GM23338 (cell line): ENCODE measurements at regions not wholly inside any gene's neighbourhood (a gene's known extent, or its start where the extent isn't known, plus 50 kb on each side); places are given as distances from the start of the nearest gene placed in this dataset.

ENCODE experiments used
- EZH2 ChIP-seq: fragments of 200-600 bp; sonication (generic); IDR thresholded peaks from one replicate; pipeline ENCODE4 v1.8.0; 2017; ENCODE audit warnings: antibody characterized with exemption, mild to moderate bottlenecking, low read depth; ENCODE audit not compliant: unreplicated experiment
- JUNB ChIP-seq: IDR thresholded peaks from one replicate; pipeline ENCODE4 v1.6.1; 2016; ENCODE audit warnings: antibody characterized with exemption; ENCODE audit not compliant: unreplicated experiment
- POLR2AphosphoS5 ChIP-seq: IDR thresholded peaks from 2 replicates; pipeline ENCODE4 v1.6.1; 2016; ENCODE audit warnings: antibody characterized with exemption, low read depth
- REST ChIP-seq: IDR thresholded peaks from one replicate; pipeline ENCODE4 v1.6.1; 2018; ENCODE audit warnings: antibody characterized with exemption; ENCODE audit not compliant: unreplicated experiment
- ZNF331 ChIP-seq: fragments of 250-450 bp; sonication (Bioruptor Pico); IDR thresholded peaks from 2 replicates; pipeline ENCODE4 v1.5.0; 2020; ENCODE audit warnings: low read depth, mild to moderate bottlenecking, moderate library complexity
- ZNF462 ChIP-seq: fragments of 250-450 bp; sonication (Bioruptor Pico); IDR thresholded peaks from 2 replicates; pipeline ENCODE4 v1.5.0; 2020; ENCODE audit warnings: mild to moderate bottlenecking, moderate library complexity
- TF ChIP-seq, protein P1 (sequence below), 2 experiments: fragments of 200-600 bp in 1 of 2; sonication (generic) in 1 of 2; conservative IDR thresholded peaks; 2 replicates each; pipeline versions ENCODE4 v1.5.1 to v1.6.1; 2016 to 2017; ENCODE audit warnings: antibody characterized with exemption in 2 of 2, low read depth in 2 of 2, mild to moderate bottlenecking in 2 of 2, moderate library complexity in 1 of 2

GRCh38 chr12:12011880-12012260 lies 58.9 kb upstream of the BCL2L14 start:
- no peak for TF ChIP-seq POLR2AphosphoS5
- TF ChIP-seq, protein P1, sequence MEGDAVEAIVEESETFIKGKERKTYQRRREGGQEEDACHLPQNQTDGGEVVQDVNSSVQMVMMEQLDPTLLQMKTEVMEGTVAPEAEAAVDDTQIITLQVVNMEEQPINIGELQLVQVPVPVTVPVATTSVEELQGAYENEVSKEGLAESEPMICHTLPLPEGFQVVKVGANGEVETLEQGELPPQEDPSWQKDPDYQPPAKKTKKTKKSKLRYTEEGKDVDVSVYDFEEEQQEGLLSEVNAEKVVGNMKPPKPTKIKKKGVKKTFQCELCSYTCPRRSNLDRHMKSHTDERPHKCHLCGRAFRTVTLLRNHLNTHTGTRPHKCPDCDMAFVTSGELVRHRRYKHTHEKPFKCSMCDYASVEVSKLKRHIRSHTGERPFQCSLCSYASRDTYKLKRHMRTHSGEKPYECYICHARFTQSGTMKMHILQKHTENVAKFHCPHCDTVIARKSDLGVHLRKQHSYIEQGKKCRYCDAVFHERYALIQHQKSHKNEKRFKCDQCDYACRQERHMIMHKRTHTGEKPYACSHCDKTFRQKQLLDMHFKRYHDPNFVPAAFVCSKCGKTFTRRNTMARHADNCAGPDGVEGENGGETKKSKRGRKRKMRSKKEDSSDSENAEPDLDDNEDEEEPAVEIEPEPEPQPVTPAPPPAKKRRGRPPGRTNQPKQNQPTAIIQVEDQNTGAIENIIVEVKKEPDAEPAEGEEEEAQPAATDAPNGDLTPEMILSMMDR (conservative IDR thresholded peaks at IDR 0.05; ENCODE audit: low read depth in 2 of 2), result no peak
- TF ChIP-seq ZNF462 (CRISPR knock-in tag), result no peak
- no peak for TF ChIP-seq REST
- no peak for TF ChIP-seq EZH2
- no peak for TF ChIP-seq JUNB
- no peak for TF ChIP-seq ZNF331 (CRISPR knock-in tag)
